ENCODE measurements at regions not wholly inside any gene's neighbourhood (a gene's known extent, or its start where the extent isn't known, plus 50 kb on each side); places are given as distances from the start of the nearest gene placed in this dataset.

DNA sequence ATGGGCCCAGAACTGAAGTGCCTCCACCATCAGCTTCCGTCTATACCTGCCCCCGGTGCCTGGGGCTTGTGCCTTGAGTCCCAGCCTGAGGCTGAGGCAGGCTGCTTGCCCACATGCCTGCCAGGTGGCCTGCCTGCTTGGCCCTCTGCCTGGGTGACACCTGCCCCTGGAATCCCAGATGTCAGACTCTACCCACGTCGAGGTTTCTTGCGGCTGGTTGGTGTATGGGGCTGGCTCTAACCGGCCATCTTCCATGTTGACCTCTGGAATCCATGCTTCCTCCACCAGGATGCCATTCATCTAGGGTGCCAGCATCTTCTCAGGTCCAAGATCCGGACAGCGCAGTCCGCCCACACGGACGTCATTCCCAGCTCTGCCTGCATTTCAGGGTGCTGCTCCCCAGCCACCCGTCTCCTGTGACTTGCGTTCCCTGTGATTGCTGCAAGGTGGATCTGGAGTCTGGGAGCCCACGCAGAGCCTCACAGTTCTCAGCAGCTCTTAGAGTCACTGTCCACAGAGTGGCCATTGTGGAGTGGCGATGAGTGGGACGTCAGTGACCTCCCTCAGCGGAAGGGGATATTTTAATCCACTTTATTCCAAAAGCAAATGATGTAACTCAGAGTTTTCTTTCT is 298.1 kb downstream of the TCERG1L start:
- H3K4me3 Mint-ChIP-seq: no peak overlapping the region
- no peaks in the 10 kb centered on the region for H3K36me3 Mint-ChIP-seq
- H3K9me3 Mint-ChIP-seq: no peaks in the 10 kb centered on the region
- no peak overlapping the region for H3K27ac Mint-ChIP-seq
- no peaks in the 10 kb centered on the region for H3K4me1 Mint-ChIP-seq
- CTCF ChIA-PET: no interaction called here
- no peaks in the 10 kb centered on the region for H3K27me3 Mint-ChIP-seq
- DNase-seq: no peak

GRCh38 chr10:131014271-131014670 is 297.2 kb downstream of the TCERG1L start:
- no peaks in the 10 kb centered on the region for H3K9me3 Mint-ChIP-seq
- no peaks in the 10 kb centered on the region for H3K4me1 Mint-ChIP-seq

GRCh38 chr10:131015271-131015670 is 296.2 kb downstream of the TCERG1L start:
- no peaks in the 10 kb centered on the region for H3K36me3 Mint-ChIP-seq
- no peak for DNase-seq
- no peaks in the 10 kb centered on the region for H3K4me1 Mint-ChIP-seq
- no peak overlapping the region for H3K27ac Mint-ChIP-seq
- no peak overlapping the region for H3K4me3 Mint-ChIP-seq
- H3K27me3 Mint-ChIP-seq: no peaks in the 10 kb centered on the region
- H3K9me3 Mint-ChIP-seq: no peaks in the 10 kb centered on the region
- CTCF ChIA-PET: no interaction called here

More at GRCh38 chr10:131014271-131014670, 297.2 kb downstream of the TCERG1L start:
- no peak overlapping the region for H3K27ac Mint-ChIP-seq
- DNase-seq: no peak
- no peaks in the 10 kb centered on the region for H3K36me3 Mint-ChIP-seq
- no peaks in the 10 kb centered on the region for H3K27me3 Mint-ChIP-seq
- CTCF ChIA-PET: no interaction called here
- no peak overlapping the region for H3K4me3 Mint-ChIP-seq

GRCh38 chr10:131016556-131016955 is 295.0 kb downstream of the TCERG1L start:
- H3K36me3 Mint-ChIP-seq: no peaks in the 10 kb centered on the region
- no peaks in the 10 kb centered on the region for H3K4me1 Mint-ChIP-seq
- peaks cover 3% of the 10 kb centered on the region for H3K9me3 Mint-ChIP-seq
- DNase-seq: no peak
- no peak overlapping the region for H3K4me3 Mint-ChIP-seq
- H3K27ac Mint-ChIP-seq: no peak overlapping the region
- CTCF ChIA-PET: no interaction called here
- no peaks in the 10 kb centered on the region for H3K27me3 Mint-ChIP-seq

GRCh38 chr10:131017566-131018285 is 293.8 kb downstream of the TCERG1L start:
- H3K9me3 Mint-ChIP-seq: peaks cover 3% of the 10 kb centered on the region
- H3K27me3 Mint-ChIP-seq: no peaks in the 10 kb centered on the region
- CTCF ChIA-PET: interaction anchor here (0.6 kb wide), 1 partner anchor 357 kb away, joined by 4 read pairs; no protein-coding TSS in a partner anchor
- no peak overlapping the region for H3K27ac Mint-ChIP-seq
- no peak overlapping the region for H3K4me3 Mint-ChIP-seq
- no peak for DNase-seq
- no peaks in the 10 kb centered on the region for H3K4me1 Mint-ChIP-seq
- H3K36me3 Mint-ChIP-seq: no peaks in the 10 kb centered on the region

GRCh38 chr10:131018886-131019500 is 292.5 kb downstream of the TCERG1L start:
- CTCF ChIA-PET: no interaction called here
- Mint-ChIP-seq H3K9me3 (peaks cover 3% of the 10 kb centered on the region), H3K4me3 (no peak overlapping the region), H3K36me3 (no peaks in the 10 kb centered on the region), H3K27me3 (no peaks in the 10 kb centered on the region), H3K27ac (no peak overlapping the region), H3K4me1 (no peaks in the 10 kb centered on the region)
- DNase-seq: no peak

DNA sequence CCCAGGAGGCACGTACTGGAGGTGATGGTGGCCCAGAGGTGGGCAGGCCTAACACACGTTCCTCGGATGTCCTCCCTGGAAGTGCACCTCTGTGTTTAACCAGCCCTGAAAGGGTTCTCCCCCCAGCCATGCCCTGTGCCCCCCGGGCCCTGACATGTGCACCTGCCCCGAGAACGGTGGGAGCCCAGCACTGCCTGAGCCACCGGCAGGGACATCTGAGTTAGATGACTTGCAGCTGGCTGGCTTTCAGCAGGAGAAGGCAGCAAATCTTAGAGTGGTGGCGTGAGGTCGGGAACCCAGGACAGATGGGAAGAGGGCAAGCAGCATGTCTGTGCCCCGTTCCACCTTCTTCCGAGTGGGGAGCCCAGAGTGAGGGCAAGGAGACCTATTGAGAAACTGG is 291.8 kb downstream of the TCERG1L start:
- Mint-ChIP-seq H3K27me3 (no peaks in the 10 kb centered on the region), H3K27ac (no peak overlapping the region), H3K36me3 (no peaks in the 10 kb centered on the region), H3K9me3 (peaks cover 3% of the 10 kb centered on the region), H3K4me1 (no peaks in the 10 kb centered on the region), H3K4me3 (no peak overlapping the region)
- DNase-seq: no peak
- CTCF ChIA-PET: no interaction called here

DNA sequence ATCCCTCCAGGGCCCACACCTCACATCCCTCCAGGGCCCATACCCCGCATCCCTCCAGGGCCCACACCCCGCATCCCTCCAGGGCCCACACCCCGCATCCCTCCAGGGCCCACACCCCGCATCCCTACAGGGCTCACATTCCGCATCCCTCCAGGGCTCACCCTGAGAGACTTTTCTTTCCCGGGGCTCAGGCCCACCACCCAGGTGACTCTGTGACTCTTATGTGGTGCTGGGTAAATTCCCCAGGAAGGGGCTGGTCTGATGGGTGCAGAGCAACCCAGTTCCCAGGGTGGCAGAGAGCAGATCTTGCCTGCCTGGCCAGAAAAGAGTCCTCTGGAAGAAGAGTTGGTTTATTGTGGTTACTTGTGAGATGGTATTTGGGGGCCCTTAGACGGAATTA is 290.7 kb downstream of the TCERG1L start:
- Mint-ChIP-seq H3K27ac (no peak overlapping the region), H3K4me3 (no peak overlapping the region), H3K4me1 (no peaks in the 10 kb centered on the region), H3K9me3 (peaks cover 3% of the 10 kb centered on the region), H3K36me3 (no peaks in the 10 kb centered on the region), H3K27me3 (no peaks in the 10 kb centered on the region)
- CTCF ChIA-PET: no interaction called here
- no peak for DNase-seq

DNA sequence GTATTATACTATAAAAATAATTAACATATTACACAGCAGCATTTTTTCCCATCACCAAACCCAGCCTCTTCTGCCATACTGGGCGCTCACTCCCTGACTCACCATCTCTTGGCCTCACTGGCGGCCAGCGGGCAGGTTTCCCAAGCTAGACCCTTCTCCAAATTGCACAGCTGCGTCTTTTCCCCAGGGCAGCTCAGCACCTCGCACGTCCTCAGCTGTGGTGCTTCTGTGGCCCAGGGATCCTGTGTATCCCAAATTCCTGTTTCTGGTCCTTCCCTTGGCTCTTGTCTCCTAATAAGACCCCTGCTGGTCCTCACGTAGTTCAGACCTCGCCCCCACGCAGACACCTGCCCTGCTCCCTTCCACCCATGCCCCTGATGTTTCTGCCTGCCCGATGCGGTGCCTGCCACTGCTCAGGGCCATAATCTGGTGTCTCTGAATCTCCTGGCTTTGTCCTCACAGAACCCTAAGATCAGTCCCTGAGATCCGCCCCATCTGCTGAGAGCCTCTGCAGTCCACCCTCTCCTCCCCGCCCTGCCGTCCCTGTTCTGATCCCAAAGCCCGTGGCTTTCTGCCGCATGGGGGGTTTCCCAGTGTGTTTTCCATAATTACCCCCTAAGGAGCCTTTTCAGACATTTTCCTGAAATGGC is 290.1 kb downstream of the TCERG1L start:
- H3K9me3 Mint-ChIP-seq: peaks cover 3% of the 10 kb centered on the region
- no peaks in the 10 kb centered on the region for H3K4me1 Mint-ChIP-seq
- H3K27me3 Mint-ChIP-seq: no peaks in the 10 kb centered on the region
- CTCF ChIA-PET: no interaction called here
- H3K4me3 Mint-ChIP-seq: no peak overlapping the region
- no peak for DNase-seq
- no peaks in the 10 kb centered on the region for H3K36me3 Mint-ChIP-seq
- H3K27ac Mint-ChIP-seq: no peak overlapping the region

DNA sequence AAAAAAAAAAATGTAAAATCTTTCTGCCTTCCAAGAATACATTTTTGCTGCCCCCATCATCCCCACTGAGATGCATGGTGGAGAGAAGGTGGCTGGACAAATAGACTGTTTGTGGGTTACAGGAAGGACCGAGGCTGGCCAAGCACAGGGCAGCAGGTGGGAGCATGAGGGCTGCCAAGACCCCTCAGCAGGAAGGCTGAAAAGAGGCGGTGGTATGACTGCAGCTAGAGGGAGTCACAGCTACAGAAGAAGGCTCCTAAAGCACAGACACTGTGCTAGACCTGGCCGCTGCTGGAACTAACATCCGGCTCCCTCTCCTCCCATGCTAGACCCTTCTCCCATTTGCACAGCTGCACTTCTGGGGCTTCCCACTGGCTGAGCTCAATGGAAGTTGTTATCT is 289.6 kb downstream of the TCERG1L start:
- no peak overlapping the region for H3K4me3 Mint-ChIP-seq
- H3K27ac Mint-ChIP-seq: no peak overlapping the region
- no peaks in the 10 kb centered on the region for H3K4me1 Mint-ChIP-seq
- no peak for DNase-seq
- H3K9me3 Mint-ChIP-seq: peaks cover 3% of the 10 kb centered on the region
- CTCF ChIA-PET: no interaction called here
- no peaks in the 10 kb centered on the region for H3K36me3 Mint-ChIP-seq
- no peaks in the 10 kb centered on the region for H3K27me3 Mint-ChIP-seq

DNA sequence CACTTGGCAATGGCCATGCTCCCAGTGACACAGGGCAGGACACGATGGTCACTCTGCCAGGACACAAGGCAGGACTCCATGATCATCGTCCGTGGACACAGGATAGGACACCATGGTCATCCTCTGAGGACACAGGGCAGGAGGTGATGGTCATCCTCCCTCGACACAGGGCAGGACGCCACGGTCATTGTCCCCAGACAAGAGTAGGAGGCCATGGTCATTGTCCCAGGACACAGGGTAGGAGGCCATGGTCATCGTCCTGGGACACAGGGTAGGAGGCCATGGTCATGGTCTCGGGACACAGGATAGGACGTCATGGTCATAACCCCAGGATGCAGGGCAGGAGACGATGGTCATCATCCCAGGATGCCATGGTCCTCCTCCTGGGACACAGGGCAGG is 289.2 kb downstream of the TCERG1L start:
- no peak overlapping the region for H3K27ac Mint-ChIP-seq
- no peak overlapping the region for H3K4me3 Mint-ChIP-seq
- CTCF ChIA-PET: no interaction called here
- no peaks in the 10 kb centered on the region for H3K36me3 Mint-ChIP-seq
- peaks cover 3% of the 10 kb centered on the region for H3K9me3 Mint-ChIP-seq
- no peak for DNase-seq
- no peaks in the 10 kb centered on the region for H3K4me1 Mint-ChIP-seq
- no peaks in the 10 kb centered on the region for H3K27me3 Mint-ChIP-seq

- H3K27ac Mint-ChIP-seq: no peak overlapping the region
- no peak overlapping the region for H3K4me3 Mint-ChIP-seq
- H3K9me3 Mint-ChIP-seq: peaks cover 3% of the 10 kb centered on the region
- no peaks in the 10 kb centered on the region for H3K36me3 Mint-ChIP-seq
- H3K4me1 Mint-ChIP-seq: no peaks in the 10 kb centered on the region
- no peaks in the 10 kb centered on the region for H3K27me3 Mint-ChIP-seq
- CTCF ChIA-PET: no interaction called here
- no peak for DNase-seq
Measured at GRCh38 chr10:131022981-131023380, 288.5 kb downstream of the TCERG1L start.

GRCh38 chr10:131024259-131025131 is 287.0 kb downstream of the TCERG1L start:
- H3K36me3 Mint-ChIP-seq: no peaks in the 10 kb centered on the region
- peaks cover 3% of the 10 kb centered on the region for H3K9me3 Mint-ChIP-seq
- CTCF ChIA-PET: no interaction called here
- no peak for DNase-seq
- no peak overlapping the region for H3K27ac Mint-ChIP-seq
- H3K4me3 Mint-ChIP-seq: no peak overlapping the region
- no peaks in the 10 kb centered on the region for H3K27me3 Mint-ChIP-seq
- no peaks in the 10 kb centered on the region for H3K4me1 Mint-ChIP-seq

DNA sequence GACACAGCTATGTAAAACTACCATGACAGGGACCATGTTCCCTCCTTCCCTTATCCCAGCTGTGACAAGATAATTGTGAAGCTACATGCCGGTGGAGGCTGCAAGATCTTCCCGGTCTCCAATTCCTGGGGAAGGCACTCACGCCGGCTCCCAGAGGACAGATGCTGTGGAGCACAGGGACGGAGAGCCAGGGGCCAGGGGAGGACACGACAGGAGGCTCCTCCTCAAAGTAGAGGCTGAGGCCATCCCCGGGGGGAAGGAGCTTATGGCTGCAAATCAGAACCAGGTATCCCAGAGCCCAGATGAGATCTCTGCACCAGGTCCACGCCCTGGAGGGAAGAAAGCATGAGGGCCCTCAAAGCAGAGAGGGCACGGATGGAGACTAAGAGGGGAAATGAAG is 286.2 kb downstream of the TCERG1L start:
- CTCF ChIA-PET: no interaction called here
- Mint-ChIP-seq H3K27me3 (no peaks in the 10 kb centered on the region), H3K27ac (no peak overlapping the region), H3K36me3 (no peaks in the 10 kb centered on the region), H3K4me1 (no peaks in the 10 kb centered on the region), H3K4me3 (no peak overlapping the region), H3K9me3 (peaks cover 3% of the 10 kb centered on the region)
- no peak for DNase-seq

All from activated naive CD4-positive, alpha-beta T cell treated with anti-CD3 and anti-CD28 coated beads, Interleukin-2, amount 10 ng/mL, durations not matched to agents 7 days and 5 days (primary cell).